Prostate gland (tissue), 2 donors: ENCODE measurements at regions not wholly inside any gene's neighbourhood (a gene's known extent, or its start where the extent isn't known, plus 50 kb on each side); places are given as distances from the start of the nearest gene placed in this dataset.

Experiments used
- POLR2A ChIP-seq: fragments of 450-650 bp; IDR thresholded peaks from one replicate; pipeline ENCODE4 v1.6.1; 2016; ENCODE audit warnings: antibody characterized with exemption, mild to moderate bottlenecking
- TF ChIP-seq, protein P1 (sequence below), 4 experiments: fragments of 200-600 bp in 2 of 4; fragments of 450-650 bp in 2 of 4; sonication (generic) in 2 of 4; IDR thresholded peaks; 1 replicate in 3 of 4; 2 replicates in 1 of 4; pipeline ENCODE4 v1.5.1; 2016 to 2019; ENCODE audit warnings: antibody characterized with exemption in 4 of 4, mild to moderate bottlenecking in 2 of 4, moderate library complexity in 2 of 4

DNA sequence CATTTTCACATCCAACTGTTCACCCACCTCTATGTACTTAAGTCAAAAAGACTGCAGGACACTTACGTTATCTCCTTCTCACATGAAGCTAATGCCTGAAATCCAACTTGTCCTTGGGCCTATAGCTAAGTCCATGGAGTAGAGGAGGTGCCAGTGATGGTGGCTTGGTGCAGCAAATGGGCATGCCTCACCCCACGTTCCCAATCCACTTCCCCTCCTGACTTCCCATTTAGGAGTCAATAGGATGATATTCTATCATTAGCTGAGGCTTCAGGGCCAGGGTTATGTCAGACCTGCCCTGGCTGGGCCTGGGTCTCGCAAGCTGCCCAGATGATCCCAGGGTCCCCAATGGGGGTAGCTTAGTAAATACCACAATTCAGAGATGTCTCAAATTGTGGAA is 410.4 kb downstream of the MAFB start:
- TF ChIP-seq, protein P1, sequence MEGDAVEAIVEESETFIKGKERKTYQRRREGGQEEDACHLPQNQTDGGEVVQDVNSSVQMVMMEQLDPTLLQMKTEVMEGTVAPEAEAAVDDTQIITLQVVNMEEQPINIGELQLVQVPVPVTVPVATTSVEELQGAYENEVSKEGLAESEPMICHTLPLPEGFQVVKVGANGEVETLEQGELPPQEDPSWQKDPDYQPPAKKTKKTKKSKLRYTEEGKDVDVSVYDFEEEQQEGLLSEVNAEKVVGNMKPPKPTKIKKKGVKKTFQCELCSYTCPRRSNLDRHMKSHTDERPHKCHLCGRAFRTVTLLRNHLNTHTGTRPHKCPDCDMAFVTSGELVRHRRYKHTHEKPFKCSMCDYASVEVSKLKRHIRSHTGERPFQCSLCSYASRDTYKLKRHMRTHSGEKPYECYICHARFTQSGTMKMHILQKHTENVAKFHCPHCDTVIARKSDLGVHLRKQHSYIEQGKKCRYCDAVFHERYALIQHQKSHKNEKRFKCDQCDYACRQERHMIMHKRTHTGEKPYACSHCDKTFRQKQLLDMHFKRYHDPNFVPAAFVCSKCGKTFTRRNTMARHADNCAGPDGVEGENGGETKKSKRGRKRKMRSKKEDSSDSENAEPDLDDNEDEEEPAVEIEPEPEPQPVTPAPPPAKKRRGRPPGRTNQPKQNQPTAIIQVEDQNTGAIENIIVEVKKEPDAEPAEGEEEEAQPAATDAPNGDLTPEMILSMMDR (IDR thresholded peaks at IDR 0.05) = no peak
- no peak for TF ChIP-seq POLR2A
